K562 (cell line): ENCODE measurements at regions not wholly inside any gene's neighbourhood (a gene's known extent, or its start where the extent isn't known, plus 50 kb on each side); places are given as distances from the start of the nearest gene placed in this dataset.

ENCODE experiments used
- ATAC-seq: fragments of 200-7000 bp; cut with Tn5 transposase; 3 replicates; pipeline ENCODE4 v1.9.1; 2020; ENCODE audit warnings: moderate library complexity
- BruUV-seq: library from RNA; stranded (reverse); fragments of 400-500 nt; replicated peaks from 2 replicates; lab custom pipeline; 2021; lab: Mats Ljungman, UMichigan
- CTCF ChIA-PET: fragments of 300-600 bp; formaldehyde crosslinking; extraction: SDS; loops from one replicate; lab custom pipeline; 2021; ENCODE audit warnings: low intra/inter-chr PET ratio; lab: Yijun Ruan, JAX
- POLR2A ChIA-PET: fragments of 300-600, 350-650 bp; sonication (Branson Sonifier 250); formaldehyde crosslinking; extraction: SDS; loops from one replicate; lab custom pipeline; 2021; ENCODE audit warnings: antibody characterized with exemption, inconsistent platforms; lab: Yijun Ruan, JAX
- DNase-seq, 4 experiments: peaks; one replicate each; pipeline versions ENCODE4 v3.0.0 to v3.0.0-alpha.2; 2011 to 2018; ENCODE audit warnings: low spot score in 3 of 4, mixed read lengths in 3 of 4; ENCODE audit errors: extremely low read depth in 1 of 4
- FAIRE-seq: peaks from 2 replicates; lab custom pipeline; 2011; peaks lifted over from hg19 to GRCh38; lab: Jason Lieb, UNC
- H2AFZ ChIP-seq: 2 replicates; pipeline ENCODE4 v1.6.0; 2011; ENCODE audit warnings: low read depth, low read length, control low read depth, inconsistent platforms
- H3K27ac ChIP-seq: fragments of 200-600 bp; 3 replicates; pipeline ENCODE4 v1.8.0; 2011; ENCODE audit warnings: low read depth, mild to moderate bottlenecking, control low read depth, inconsistent platforms, low read length, moderate library complexity, mixed read lengths; ENCODE audit errors: extremely low read depth
- H3K27me3 ChIP-seq, 2 experiments: fragments of 300-600 bp in 1 of 2; 2 replicates in 1 of 2; 3 replicates in 1 of 2; pipeline versions ENCODE4 v1.6.0 to v1.8.0; 2011; ENCODE audit warnings: inconsistent platforms in 2 of 2, low read length in 2 of 2, mild to moderate bottlenecking in 1 of 2, mixed read lengths in 1 of 2, moderate library complexity in 1 of 2; ENCODE audit not compliant: control insufficient read depth in 2 of 2, insufficient read depth in 2 of 2
- H3K36me3 ChIP-seq: fragments of 300-600 bp; 3 replicates; pipeline ENCODE4 v1.8.0; 2011; ENCODE audit warnings: mild to moderate bottlenecking, low read length, inconsistent platforms; ENCODE audit not compliant: control insufficient read depth, insufficient read depth
- H3K4me1 ChIP-seq, 2 experiments: fragments of 200-600 bp in 1 of 2; replicated peaks in 1 of 2; 2 replicates in 1 of 2; 3 replicates in 1 of 2; pipeline versions ENCODE4 v1.5.1 to v1.8.0; 2011; ENCODE audit warnings: inconsistent platforms in 2 of 2, low read length in 2 of 2, mild to moderate bottlenecking in 1 of 2, mixed read lengths in 1 of 2, moderate library complexity in 1 of 2; ENCODE audit not compliant: control insufficient read depth in 2 of 2, insufficient read depth in 2 of 2
- H3K4me2 ChIP-seq: 2 replicates; pipeline ENCODE4 v1.6.1; 2011; ENCODE audit warnings: low read length, control low read depth, inconsistent platforms, mixed read lengths; ENCODE audit not compliant: insufficient read depth
- H3K4me3 ChIP-seq: fragments of 200-600 bp; sonication (generic), shearing (Covaris generic); 2 replicates; pipeline ENCODE4 v1.5.1; 2016; ENCODE audit warnings: control low read depth, inconsistent platforms
- H3K79me2 ChIP-seq: fragments of 200-600 bp; 3 replicates; pipeline ENCODE4 v1.8.0; 2011; ENCODE audit warnings: low read length, inconsistent platforms; ENCODE audit not compliant: control insufficient read depth, insufficient read depth
- H3K9ac ChIP-seq, 2 experiments: 2 replicates each; pipeline versions ENCODE4 v1.6.0 to v1.6.1; 2011; ENCODE audit warnings: low read depth in 2 of 2, low read length in 2 of 2, control low read depth in 1 of 2, inconsistent platforms in 1 of 2, mild to moderate bottlenecking in 1 of 2, mixed read lengths in 1 of 2; ENCODE audit not compliant: insufficient read depth in 1 of 2
- H3K9me1 ChIP-seq: one replicate; pipeline ENCODE4 v1.6.0; 2011; ENCODE audit warnings: inconsistent platforms, mild to moderate bottlenecking, low read length, moderate library complexity; ENCODE audit not compliant: control insufficient read depth, insufficient read depth
- H3K9me3 ChIP-seq: replicated peaks from 2 replicates; pipeline ENCODE4 v1.5.1; 2011; ENCODE audit warnings: low read depth, low read length, inconsistent platforms; ENCODE audit not compliant: control insufficient read depth, insufficient read depth
- H4K20me1 ChIP-seq: replicated peaks from 2 replicates; pipeline ENCODE4 v1.6.1; 2011; ENCODE audit warnings: low read length, inconsistent platforms, mixed read lengths; ENCODE audit not compliant: control insufficient read depth, insufficient read depth
- BACH1 ChIP-seq: fragments of 200-800 bp; sonication (Bioruptor generic); IDR thresholded peaks from 2 replicates; pipeline ENCODE4 v1.6.1; 2016; ENCODE audit warnings: missing genetic modification characterization, missing compliant biosample characterization
- BCL6 ChIP-seq: fragments of 250-450 bp; sonication (Bioruptor Pico); IDR thresholded peaks from 2 replicates; pipeline ENCODE4 v1.4.0; 2020
- DNMT1 ChIP-seq: fragments of 450-650 bp; IDR thresholded peaks from 2 replicates; pipeline ENCODE4 v1.6.1; 2016; ENCODE audit warnings: antibody characterized with exemption, mild to moderate bottlenecking
- ELF2 ChIP-seq: fragments of 250-450 bp; sonication (Bioruptor Pico); IDR thresholded peaks from 2 replicates; pipeline ENCODE4 v1.5.0; 2021; ENCODE audit warnings: mild to moderate bottlenecking
- HDAC8 ChIP-seq: fragments of 450-650 bp; IDR thresholded peaks from 2 replicates; pipeline ENCODE4 v1.6.1; 2016; ENCODE audit warnings: mild to moderate bottlenecking, missing genetic modification characterization, moderate library complexity, missing compliant biosample characterization
- HMGN3 ChIP-seq: IDR thresholded peaks from 2 replicates; pipeline ENCODE4 v1.6.1; 2011; ENCODE audit warnings: borderline replicate concordance, low read depth, mild to moderate bottlenecking, mixed read lengths, low read length; ENCODE audit not compliant: insufficient read length; ENCODE audit errors: extremely low read depth
- NFYB ChIP-seq: IDR thresholded peaks from 2 replicates; pipeline ENCODE4 v1.6.1; 2011; ENCODE audit warnings: mild to moderate bottlenecking, moderate library complexity; ENCODE audit not compliant: insufficient read length; ENCODE audit errors: extremely low read depth
- POLR2A ChIP-seq: fragments of 450-650 bp; conservative IDR thresholded peaks from 2 replicates; pipeline ENCODE4 v1.6.1; 2016
- PTBP1 ChIP-seq: fragments of 200-400 bp; formaldehyde crosslinking; IDR thresholded peaks from 2 replicates; pipeline ENCODE4 v1.6.1; 2017; ENCODE audit warnings: low read depth, low read length
- RBFOX2 ChIP-seq: fragments of 200-400 bp; formaldehyde crosslinking; IDR thresholded peaks from 2 replicates; pipeline ENCODE4 v1.6.1; 2017; ENCODE audit warnings: low read depth, mild to moderate bottlenecking, low read length, moderate library complexity
- RNF2 ChIP-seq: sonication (generic); IDR thresholded peaks from 2 replicates; pipeline ENCODE4 v1.6.1; 2016
- SMAD1 ChIP-seq: fragments of 150-350 bp; IDR thresholded peaks from 2 replicates; pipeline ENCODE4 v1.6.1; 2014; ENCODE audit warnings: low read length, low read depth; ENCODE audit not compliant: partially characterized antibody
- SOX6 ChIP-seq: fragments of 450-650 bp; IDR thresholded peaks from 2 replicates; pipeline ENCODE4 v1.6.1; 2014; ENCODE audit warnings: mild to moderate bottlenecking
- ZBTB17 ChIP-seq: fragments of 450-650 bp; formaldehyde crosslinking; IDR thresholded peaks from 2 replicates; pipeline ENCODE4 v1.4.0; 2020; ENCODE audit warnings: mild to moderate bottlenecking
- ZNF175 ChIP-seq: fragments of 200-800 bp; sonication (Bioruptor generic); IDR thresholded peaks from 2 replicates; pipeline ENCODE4 v1.6.1; 2016; ENCODE audit warnings: low read depth, mild to moderate bottlenecking, missing genetic modification characterization, missing compliant biosample characterization
- ZNF311 ChIP-seq: fragments of 250-450 bp; sonication (Bioruptor Pico); IDR thresholded peaks from 2 replicates; pipeline ENCODE4 v1.4.0; 2020; ENCODE audit warnings: mild to moderate bottlenecking, moderate library complexity
- WGBS: fragments of 100-300 bp; shearing (Covaris generic); methylation state at CpG from one replicate; pipeline ENCODE4 v1.1.6; 2016; ENCODE audit warnings: low coverage, mixed read lengths; ENCODE audit not compliant: insufficient coverage; ENCODE audit errors: missing lambda C conversion rate; 5-methylcytosine and 5-hydroxymethylcytosine counted together
- in situ Hi-C: fragments of 300-500 bp; cut with MboI; formaldehyde crosslinking; loops from 4 replicates; pipeline ENCODE4 v1.15.0; 2018; ENCODE audit warnings: inconsistent platforms, mixed read lengths
- intact Hi-C: fragments of 100-400 bp; cut with micrococcal nuclease; formaldehyde crosslinking; loops from 2 replicates; pipeline ENCODE4 v1.14.2; 2022
- TF ChIP-seq, protein P1 (sequence below), 3 experiments: fragments of 200-800 bp in 1 of 3; sonication (Bioruptor generic) in 1 of 3; sonication (generic) in 1 of 3; formaldehyde crosslinking in 1 of 3; IDR thresholded peaks; 2 replicates each; pipeline versions ENCODE4 v1.6.1 to v1.8.0; 2016 to 2022; ENCODE audit warnings: mild to moderate bottlenecking in 2 of 3, missing compliant biosample characterization in 2 of 3, missing genetic modification characterization in 2 of 3, missing genetic modification reagents in 1 of 3
- TF ChIP-seq, protein P2 (sequence below): fragments of 450-650 bp; formaldehyde crosslinking; IDR thresholded peaks from 2 replicates; pipeline ENCODE4 v1.4.0; 2020; ENCODE audit warnings: mild to moderate bottlenecking, moderate library complexity
- TF ChIP-seq, protein P3 (sequence below): sonication (generic); IDR thresholded peaks from 2 replicates; pipeline ENCODE4 v1.6.1; 2016

DNA sequence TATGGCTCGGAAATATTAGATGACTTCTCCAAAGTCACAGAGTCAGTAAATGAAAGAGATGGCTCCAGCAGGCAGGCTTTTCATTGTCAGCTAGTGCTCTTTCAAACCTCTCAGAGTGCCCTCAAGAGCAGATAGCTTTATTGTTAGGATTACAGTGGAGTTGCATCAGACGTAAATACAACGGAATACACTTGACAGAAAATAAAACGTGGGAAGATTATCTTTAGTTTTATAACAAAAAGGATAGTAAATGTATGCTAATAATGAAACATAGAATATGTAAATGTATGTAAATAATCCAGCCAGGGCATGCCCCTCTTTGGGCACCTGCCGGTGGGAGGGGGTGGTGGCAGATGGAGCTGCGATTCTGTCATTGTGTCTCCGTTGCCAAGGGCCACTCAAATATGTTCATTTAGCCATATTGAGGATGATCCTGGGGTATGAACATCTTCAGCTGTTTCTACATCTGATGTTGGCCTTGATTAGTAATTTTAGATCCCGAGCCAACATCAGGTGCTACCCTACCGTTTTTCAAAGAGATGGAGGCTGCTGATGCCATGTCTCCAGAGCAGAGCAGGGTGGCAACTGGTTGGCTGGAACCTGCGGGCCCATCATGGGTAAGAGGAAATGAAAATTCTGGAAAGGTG is 358.3 kb upstream of the SULF2 start:
- Histone ChIP-seq H3K9me1 (no peaks in the 10 kb centered on the region), H3K4me3 (no peak overlapping the region), H3K4me2 (no peak overlapping the region), H3K9me3 (no peaks in the 10 kb centered on the region), H4K20me1 (no peaks in the 10 kb centered on the region), H3K27me3 (no peaks in the 10 kb centered on the region; a peak in 1 of 5 replicates), H3K79me2 (no peaks in the 10 kb centered on the region), H3K4me1 (peaks cover 0 to 10% of the 10 kb centered on the region in 2 experiments; a peak in 1 of 5 replicates), H2AFZ (no peak overlapping the region), H3K9ac (no peak overlapping the region), H3K36me3 (no peaks in the 10 kb centered on the region), H3K27ac (no peak overlapping the region)
- POLR2A ChIA-PET = interaction anchor here (0.6 to 1.2 kb wide), 4 partner anchors 10 to 29 kb away, joined by 3 to 7 read pairs (median 4); no protein-coding TSS in a partner anchor
- in situ Hi-C loops (no loop called here), intact Hi-C loops (no loop called here)
- no peak for FAIRE-seq
- peak; percentile 71 for ATAC-seq
- CTCF ChIA-PET = no interaction called here
- 5% methylated on average over 10 of the region's 10 CpGs for WGBS
- BruUV-seq = no TSS peak
- no peak for DNase-seq
- TF ChIP-seq ELF2 (no peak), DNMT1 (no peak), BACH1 (tag) (peak; percentile 84), PTBP1 (no peak), SOX6 (peak; percentile 83), POLR2A (no peak), ZNF175 (CRISPR knock-in tag) (peak; percentile 80), NFYB (no peak), BCL6 (CRISPR knock-in tag) (peak; percentile 29; the same call in 1 of the 2 replicates), ZBTB17 (CRISPR knock-in tag) (0 out of 2 replicates have a peak, but pooled peaks have one; percentile 19), RBFOX2 (0 out of 2 replicates have a peak, but pooled peaks have one; percentile 7), SMAD1 (no peak), ZNF311 (CRISPR knock-in tag) (peak; percentile 74), HDAC8 (tag) (peak; percentile 76), HMGN3 (no peak), RNF2 (peak; percentile 59; the same call in 1 of the 2 replicates)
- TF ChIP-seq, protein P1, sequence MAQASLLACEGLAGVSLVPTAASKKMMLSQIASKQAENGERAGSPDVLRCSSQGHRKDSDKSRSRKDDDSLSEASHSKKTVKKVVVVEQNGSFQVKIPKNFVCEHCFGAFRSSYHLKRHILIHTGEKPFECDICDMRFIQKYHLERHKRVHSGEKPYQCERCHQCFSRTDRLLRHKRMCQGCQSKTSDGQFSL (CRISPR knock-in tag; IDR thresholded peaks at IDR 0.05) = no peak
- TF ChIP-seq, protein P1 (tag; IDR thresholded peaks at IDR 0.05) = peak in 1 of 2 experiments; percentile 82; a peak in 2 of 4 replicates
- TF ChIP-seq, protein P2, sequence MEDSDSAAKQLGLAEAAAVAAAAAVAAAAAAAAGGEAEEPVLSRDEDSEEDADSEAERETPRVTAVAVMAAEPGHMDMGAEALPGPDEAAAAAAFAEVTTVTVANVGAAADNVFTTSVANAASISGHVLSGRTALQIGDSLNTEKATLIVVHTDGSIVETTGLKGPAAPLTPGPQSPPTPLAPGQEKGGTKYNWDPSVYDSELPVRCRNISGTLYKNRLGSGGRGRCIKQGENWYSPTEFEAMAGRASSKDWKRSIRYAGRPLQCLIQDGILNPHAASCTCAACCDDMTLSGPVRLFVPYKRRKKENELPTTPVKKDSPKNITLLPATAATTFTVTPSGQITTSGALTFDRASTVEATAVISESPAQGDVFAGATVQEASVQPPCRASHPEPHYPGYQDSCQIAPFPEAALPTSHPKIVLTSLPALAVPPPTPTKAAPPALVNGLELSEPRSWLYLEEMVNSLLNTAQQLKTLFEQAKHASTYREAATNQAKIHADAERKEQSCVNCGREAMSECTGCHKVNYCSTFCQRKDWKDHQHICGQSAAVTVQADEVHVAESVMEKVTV (CRISPR knock-in tag) = peak; percentile 20; the same call in 1 of the 2 replicates
- TF ChIP-seq, protein P3, sequence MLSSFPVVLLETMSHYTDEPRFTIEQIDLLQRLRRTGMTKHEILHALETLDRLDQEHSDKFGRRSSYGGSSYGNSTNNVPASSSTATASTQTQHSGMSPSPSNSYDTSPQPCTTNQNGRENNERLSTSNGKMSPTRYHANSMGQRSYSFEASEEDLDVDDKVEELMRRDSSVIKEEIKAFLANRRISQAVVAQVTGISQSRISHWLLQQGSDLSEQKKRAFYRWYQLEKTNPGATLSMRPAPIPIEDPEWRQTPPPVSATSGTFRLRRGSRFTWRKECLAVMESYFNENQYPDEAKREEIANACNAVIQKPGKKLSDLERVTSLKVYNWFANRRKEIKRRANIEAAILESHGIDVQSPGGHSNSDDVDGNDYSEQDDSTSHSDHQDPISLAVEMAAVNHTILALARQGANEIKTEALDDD = no peak
